ENCODE measurements at regions not wholly inside any gene's neighbourhood (a gene's known extent, or its start where the extent isn't known, plus 50 kb on each side); places are given as distances from the start of the nearest gene placed in this dataset.

DNA sequence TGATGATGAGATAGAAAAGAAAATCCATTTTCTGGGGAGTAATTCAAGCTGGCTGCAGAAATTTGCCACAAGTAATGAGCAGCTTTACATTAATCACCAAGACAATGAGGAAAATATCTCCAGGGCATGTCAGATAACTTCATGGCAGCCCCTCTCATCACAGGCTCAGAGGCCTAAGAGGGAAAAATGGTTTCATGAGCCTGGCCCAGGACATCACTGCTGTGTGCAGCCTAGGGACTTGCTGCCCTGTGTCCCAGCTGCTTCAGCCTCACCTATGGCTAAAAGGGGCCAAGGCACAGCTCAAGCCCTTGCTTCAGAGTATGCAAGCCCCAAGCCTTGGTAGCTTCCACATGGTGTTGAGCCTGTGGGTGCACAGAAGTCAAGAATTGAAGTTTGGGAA lies 161.7 kb downstream of the OPA1 start:
- DNase-seq: no peak

- no peak for DNase-seq
Observed at GRCh38 chr3:193756536-193756935, 163.5 kb downstream of the OPA1 start.

DNA sequence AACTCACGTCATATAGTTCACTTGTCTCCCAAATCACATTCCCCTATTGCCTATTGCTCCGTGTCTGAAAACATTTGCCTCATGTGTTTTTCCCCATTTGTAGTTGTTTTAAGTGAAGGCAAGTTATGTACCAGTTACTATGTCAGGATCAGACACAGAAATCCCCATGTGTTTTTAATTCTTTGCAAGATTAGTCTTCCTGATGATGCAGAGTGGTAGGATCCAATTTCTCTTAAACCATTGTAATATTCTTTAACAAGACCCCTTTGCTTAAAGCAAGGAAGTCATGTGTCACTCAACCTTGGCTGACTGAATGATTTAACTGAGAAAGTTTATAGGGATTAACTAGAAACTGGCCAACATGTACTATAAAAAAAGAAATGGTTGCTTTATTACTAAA lies 164.4 kb downstream of the OPA1 start:
- no peak for DNase-seq

GRCh38 chr3:193761969-193762368 lies 169.0 kb downstream of the OPA1 start:
- DNase-seq: no peak

DNA sequence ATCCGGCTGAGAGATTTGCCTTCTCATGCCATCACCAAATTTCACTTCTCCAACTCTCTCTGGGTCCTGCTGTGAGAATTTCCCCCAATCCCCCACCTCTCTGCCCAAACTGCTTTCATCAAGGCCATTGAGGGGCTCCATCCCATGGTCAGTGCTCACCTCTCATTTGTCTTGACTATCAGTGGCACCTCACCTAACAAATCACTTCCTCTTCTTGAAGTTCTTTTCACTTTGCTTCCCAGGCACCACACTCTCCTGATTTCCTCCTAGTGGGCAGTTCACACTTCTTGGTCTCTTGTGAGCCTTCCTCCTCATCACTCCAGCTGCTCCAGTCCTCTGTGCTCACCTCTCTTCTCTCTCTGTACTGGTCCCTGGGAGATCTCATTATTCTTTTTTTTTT lies 169.6 kb downstream of the OPA1 start:
- no peak for DNase-seq

DNA sequence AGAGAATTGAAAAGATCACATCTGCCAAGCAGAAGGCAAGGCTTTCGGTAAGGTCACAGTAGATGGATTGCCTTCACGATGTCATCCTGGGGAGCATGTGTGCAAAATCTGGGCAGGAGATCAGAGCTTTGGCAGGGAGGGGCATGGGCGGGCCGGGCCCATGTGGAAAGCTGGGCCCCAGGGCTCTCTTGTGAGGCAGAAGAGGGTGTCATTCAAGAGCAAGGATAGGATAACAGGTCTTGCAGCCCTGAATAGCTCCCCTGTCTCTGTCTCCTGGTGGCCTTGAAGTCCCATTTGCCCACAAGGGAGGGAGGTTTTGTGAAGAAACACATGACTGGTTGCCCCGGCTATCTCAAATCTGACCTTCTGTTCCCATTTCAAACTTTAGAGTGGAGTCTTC lies 172.0 kb downstream of the OPA1 start:
- DNase-seq: no peak

- no peak for DNase-seq
Observed at GRCh38 chr3:193767353-193768069, 174.5 kb downstream of the OPA1 start.

- DNase-seq: no peak
Observed at GRCh38 chr3:193768070-193768394, 175.0 kb downstream of the OPA1 start.

DNA sequence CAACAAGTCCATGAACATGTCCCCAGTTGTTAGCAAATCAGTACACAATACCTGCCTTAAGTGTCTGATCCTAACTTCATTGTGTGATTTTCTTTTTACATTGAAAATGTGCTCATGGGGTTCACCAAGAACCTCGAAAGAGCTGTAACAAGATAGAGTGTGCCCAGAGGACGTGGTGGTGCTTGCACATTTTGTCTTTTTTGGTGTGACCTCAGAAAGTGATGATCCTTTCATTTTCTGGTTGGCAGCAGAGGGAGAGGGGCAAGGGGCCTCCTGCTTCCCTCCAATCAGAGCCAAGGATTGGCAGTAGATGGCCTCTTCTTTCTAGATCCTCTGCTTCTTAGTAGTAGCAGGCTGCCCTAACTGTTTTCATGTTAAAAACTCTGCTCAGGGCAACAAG lies 176.4 kb downstream of the OPA1 start:
- DNase-seq: no peak

- peak; percentile 70 to 81 for DNase-seq
Observed at GRCh38 chr3:193771011-193771652, 178.1 kb downstream of the OPA1 start.

DNA sequence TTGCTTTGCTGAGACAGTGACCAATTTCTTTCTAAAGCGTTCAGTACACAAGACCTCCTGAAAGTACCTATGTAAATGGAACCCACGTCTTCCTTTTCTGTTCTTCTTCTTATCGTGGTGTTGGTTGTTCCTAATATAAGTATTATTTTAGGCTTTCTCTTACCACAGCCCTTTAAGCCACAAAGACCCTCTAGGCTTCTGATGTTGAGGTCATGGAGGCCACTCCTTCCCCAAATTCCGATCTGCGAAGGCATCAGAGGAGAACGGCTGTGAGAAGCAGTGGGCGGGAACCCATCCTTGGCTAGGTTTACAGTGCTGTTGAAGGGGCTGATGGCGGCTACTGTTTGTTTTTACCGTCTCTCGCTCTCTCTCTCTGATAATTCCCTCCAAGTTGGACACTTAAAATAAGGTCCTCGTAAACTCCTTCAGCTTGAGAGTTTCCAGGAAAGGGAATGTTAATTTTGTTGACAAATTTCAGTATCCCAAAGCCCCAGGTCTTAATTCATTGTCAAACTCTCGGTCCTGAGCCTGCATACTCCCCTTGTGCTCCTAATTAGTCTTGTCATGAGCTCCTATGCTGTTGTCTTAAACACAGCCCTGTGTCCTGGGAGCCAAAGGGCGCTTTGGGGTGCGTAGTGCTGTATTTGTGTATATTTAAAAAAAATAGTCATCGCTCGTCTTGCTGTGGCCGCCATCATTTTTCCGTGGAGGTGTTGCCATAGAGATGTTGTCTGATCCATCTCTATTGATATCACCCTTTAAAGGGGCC lies 178.8 kb downstream of the OPA1 start:
- DNase-seq: peak in 1 of 2 experiments; percentile 12

DNA sequence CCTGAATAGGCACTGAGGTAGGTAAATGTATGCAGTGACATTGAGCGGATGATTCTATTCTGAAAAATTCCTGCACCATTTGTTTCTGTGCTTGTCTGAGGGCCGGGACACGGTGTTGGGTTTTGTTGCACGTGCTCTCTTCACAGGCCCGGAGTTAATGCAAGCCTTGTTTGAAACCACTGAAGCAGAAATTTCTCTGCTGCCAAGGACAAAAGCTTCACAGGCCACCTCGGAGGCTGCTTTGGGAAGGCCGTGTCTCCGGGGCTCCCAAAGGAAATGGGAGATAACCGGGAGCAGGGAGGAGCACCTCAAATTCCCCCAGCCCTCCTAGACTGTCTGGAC lies 179.4 kb downstream of the OPA1 start:
- peak in 1 of 2 experiments; percentile 32 for DNase-seq

- DNase-seq: no peak
Observed at GRCh38 chr3:193773266-193774220, 180.5 kb downstream of the OPA1 start.

DNA sequence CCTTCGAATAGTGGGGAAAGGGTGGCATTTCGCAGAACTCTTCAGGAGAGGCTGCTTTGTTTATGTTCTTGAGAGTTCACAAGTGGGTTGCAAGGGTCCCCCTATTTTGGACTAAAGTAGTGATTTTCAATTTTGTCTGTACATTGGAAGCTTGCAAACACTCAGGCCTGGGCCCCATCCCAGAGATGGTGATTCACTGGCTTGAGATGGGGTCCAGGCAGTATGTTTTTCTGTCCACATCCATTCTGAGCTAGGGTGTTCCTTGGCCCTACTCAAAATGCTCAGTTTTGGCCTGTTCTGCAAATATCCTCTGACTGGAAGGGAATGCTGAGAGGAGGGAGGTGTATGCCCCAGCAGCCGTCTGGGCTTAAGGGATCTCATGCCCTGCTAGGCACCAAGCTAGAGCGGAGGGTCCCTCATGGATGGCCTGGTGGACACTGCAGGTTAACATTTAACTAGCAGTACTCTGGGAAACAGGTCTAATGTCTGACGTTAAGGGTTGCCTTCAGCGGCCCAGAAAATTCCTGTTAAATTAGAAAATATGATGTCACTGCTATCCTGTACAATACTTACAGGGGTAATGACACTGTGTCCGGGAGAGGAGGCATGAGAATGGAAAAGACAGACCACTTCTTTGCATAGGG lies 181.4 kb downstream of the OPA1 start:
- no peak for DNase-seq

- DNase-seq: no peak
Observed at GRCh38 chr3:193774916-193775285, 181.9 kb downstream of the OPA1 start.

- no peak for DNase-seq
Observed at GRCh38 chr3:193775421-193776077, 182.5 kb downstream of the OPA1 start.

GRCh38 chr3:193776626-193777358 lies 183.8 kb downstream of the OPA1 start:
- DNase-seq: no peak

- DNase-seq: no peak
Observed at GRCh38 chr3:193777524-193777923, 184.5 kb downstream of the OPA1 start.

GRCh38 chr3:193778676-193779075 lies 185.7 kb downstream of the OPA1 start:
- no peak for DNase-seq

DNA sequence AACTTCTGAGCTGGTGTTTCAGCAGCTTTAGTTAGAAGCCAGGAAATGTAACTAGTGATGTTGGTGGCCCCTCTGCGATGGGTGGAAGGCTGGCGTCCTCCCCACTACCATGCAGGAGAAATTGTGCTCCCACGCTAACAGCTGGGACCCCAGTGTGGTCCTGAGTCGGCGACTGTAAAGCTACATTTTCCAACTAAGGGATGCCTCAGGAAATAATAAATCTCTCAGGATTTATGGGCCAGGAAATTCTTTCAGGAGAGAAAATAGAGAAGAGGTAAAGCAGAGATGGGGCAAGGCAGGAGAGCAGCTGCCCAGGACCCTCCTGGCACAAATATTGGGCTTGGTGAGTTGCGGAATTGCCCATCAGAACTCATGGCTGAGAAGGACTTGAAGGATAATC lies 186.9 kb downstream of the OPA1 start:
- no peak for DNase-seq

DNA sequence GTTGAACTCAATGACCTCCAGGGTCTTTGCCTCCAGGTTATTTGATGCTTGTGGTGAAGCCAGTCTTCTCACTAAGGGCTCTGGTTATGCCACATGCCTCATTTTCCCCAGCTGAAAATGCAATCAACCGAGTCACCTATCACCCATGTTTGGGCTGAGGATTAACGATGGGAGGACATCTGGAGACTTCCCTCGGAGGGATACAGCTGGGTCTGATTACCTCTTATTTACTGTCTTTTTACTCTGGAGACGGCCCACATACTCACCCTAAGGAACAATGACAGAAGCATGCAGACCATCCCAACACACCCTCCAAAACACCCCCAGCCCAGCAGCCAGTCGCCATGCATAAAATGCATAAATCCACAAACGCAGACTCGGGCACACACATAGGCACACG lies 187.4 kb downstream of the OPA1 start:
- no peak for DNase-seq
